ENCODE measurements at regions not wholly inside any gene's neighbourhood (a gene's known extent, or its start where the extent isn't known, plus 50 kb on each side); places are given as distances from the start of the nearest gene placed in this dataset.

DNA sequence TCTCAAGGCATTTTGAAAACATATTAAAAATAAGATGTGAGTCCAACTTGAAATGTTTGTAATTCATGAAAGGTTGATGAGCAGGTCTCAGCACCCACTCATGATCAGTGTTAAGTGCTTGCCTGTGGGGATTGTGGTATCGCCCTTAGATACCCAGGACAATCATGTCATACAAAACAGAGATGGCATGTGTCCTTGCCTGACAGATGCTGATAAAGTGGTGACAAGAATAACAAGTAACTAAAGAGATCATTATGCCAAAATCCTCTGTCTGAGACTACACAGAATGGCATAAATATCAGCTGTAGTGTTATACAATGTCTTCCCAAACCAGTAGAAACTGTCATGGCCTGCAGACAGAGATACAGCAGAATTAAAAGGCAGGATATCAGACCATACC, 930.3 kb downstream of the SUCLG1 start:
- TF ChIP-seq EZH2phosphoT487 (IDR thresholded peaks at IDR 0.05; ENCODE audit: insufficient read depth, low read depth): no peak
- TF ChIP-seq EZH2 (IDR thresholded peaks at IDR 0.05; ENCODE audit: insufficient read depth, poor library complexity, severe bottlenecking): no peak

Data from GM23248 (cell line).